SH-SY5Y (cell line): ENCODE measurements at regions not wholly inside any gene's neighbourhood (a gene's known extent, or its start where the extent isn't known, plus 50 kb on each side); places are given as distances from the start of the nearest gene placed in this dataset.

Experiments used
- GATA2 ChIP-seq: IDR thresholded peaks from 2 replicates; pipeline ENCODE4 v1.6.1; 2011; ENCODE audit warnings: mild to moderate bottlenecking, low read depth, low read length
- GATA3 ChIP-seq: IDR thresholded peaks from 2 replicates; pipeline ENCODE4 v1.6.1; 2011; ENCODE audit warnings: low read depth, mild to moderate bottlenecking, low read length, moderate library complexity

GRCh38 chr2:8004250-8004681 lies 677.6 kb upstream of the ID2 start:
- TF ChIP-seq GATA2 (no peak), GATA3 (no peak)
